SW480 (cell line): ENCODE measurements at regions not wholly inside any gene's neighbourhood (a gene's known extent, or its start where the extent isn't known, plus 50 kb on each side); places are given as distances from the start of the nearest gene placed in this dataset.
"Not testable (repeated sequence)": the region's sequence is repeated elsewhere in the genome, so short reads cannot be mapped to it uniquely, and the experiment has no call there.

ENCODE experiments used
- DNase-seq: peaks from one replicate; pipeline ENCODE4 v3.0.0-alpha.2; 2016; ENCODE audit warnings: low spot score

DNA sequence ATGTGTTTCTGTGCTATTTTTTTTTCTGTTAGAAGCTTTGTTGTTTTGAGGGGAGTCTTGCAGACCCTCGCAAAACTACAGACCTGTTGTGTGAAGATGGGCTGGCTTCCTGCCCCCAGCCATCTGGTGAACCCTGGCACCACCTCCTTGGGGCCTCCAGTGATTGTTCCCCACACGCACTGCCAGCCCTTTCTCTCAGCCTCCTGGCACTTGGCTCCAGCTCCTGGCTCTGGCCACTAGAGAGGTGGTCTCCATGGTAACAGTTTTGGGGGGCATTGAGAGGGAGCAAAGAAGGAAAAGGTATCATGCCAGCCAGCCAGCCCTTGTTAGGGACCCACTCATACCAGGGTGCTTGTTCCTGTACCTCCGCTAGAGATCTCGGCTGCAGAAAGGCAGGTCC, 176.4 kb upstream of the RPH3A start:
- DNase-seq = no peak

DNA sequence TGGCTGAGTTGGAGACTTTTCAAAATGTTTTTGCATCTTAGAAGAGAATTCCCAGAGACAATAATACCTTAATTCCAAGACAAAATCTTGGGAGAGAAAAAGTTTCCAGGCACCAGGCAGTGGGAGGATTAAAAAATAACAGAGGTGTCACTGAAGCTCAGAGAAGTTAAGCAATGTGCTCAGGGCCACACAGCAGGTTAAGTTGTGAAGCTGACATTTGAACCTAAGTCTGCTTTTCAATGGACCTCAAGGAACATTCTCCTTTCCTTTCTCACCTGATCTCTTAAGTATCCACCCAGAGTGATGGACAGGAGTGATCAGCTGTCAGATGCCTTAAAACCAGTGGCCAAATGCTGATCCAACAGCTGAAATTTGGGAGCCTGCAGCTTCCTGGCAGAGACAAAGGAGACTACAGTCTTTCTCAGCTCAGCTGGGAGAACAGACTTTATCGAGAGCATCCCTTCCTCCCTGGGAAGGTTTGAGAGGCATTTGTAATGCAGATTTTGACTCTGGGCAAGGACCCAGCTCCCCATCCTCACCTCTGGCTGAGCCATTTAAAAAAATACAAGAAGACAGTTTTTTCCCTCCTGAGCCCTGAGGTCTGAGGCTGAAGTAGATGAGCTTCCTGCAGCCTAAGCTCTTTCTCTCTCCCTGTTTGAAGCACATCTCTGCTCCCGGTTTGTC, 174.9 kb upstream of the RPH3A start:
- no peak for DNase-seq

DNA sequence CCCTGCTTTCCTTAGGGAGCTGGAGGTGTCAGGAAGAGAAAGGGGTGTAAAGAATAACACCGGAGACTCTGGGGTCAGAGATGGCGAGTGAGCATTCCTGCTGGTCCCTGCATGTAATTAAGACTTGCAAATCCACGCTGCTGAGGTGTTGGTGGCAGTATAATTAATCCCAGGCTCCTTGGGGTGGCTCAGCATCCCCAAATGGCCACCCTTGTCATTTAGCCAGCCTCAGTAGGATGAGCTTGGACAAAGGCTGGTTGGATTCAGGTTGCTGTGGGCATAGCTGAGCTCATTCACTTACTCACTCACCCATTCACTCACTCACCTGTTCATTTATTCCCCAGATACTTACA, 174.4 kb upstream of the RPH3A start:
- no peak for DNase-seq

DNA sequence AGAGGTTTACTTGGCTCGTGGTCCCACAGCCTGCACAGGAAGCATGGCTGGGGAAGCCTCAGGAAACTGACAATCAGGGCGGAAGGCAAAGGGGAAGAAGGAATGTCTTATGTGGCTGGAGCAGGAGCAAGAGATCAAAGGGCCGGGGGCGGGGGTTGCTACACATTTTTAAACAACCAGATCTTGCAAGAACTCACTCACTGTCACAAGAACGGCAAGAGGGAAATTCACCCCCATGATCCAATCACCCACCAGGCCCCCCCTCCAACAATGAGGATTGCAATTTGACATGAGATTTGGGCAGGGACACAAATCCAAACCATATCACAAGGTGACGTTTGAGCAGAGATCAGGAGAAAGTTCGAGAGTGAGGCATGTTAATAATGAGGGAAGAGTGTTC, 163.7 kb upstream of the RPH3A start:
- no peak for DNase-seq

DNA sequence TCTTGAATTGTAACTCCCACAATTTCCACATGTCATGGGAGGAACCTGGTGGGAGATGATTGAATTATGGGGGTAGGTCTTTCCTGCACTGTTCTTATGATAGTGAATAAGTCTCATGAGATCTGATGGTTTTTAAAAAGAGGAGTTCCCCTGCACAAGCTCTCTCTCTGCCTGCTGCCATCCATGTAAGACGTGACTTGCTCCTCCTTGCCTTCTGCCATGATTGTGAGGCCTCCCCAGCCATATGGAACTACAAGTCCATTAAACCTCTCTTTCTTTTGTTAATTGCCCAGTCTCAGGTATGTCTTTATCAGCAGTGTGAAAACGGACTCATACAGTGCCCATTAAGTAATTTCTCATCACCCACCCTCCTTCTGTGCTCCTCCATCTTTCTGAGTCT, 159.6 kb upstream of the RPH3A start:
- not testable (repeated sequence) for DNase-seq

DNA sequence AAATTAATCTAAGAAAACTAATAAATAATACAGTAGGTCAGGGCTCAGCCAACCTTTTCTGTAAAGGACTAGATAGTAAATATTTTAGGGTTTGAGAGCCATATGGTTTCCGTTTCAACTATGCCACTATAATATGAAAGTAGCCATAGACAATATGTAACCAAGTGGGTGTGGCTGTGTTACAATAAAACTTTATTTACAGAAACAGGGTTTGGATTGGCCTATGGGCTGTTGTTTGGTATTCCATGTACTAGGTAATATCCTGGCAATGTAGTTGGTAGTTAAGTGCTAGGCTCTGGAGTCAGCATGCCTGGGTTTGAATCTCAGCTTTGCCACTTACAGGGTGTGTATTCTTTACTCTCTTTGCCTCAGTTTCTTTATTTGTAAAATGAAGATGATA, 156.5 kb upstream of the RPH3A start:
- DNase-seq = no peak

DNA sequence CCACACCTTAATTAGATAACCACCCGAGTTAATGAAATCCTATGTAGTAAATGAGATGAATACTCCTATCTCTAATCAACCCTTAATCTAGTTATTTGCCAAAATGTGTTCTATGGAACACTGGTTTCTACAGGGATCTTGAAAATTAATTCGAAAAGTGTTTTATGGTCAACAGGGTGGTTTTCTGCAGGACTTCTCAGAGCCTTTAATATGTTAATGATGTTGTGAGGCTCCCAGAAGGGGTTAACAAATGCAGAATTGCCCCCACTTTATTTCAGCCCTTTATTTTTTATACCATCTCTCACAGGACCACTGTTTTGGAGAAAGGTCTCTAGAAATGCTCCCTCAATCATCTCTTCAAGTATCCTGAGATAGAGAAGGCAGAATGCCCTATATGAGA, 153.1 kb upstream of the RPH3A start:
- no peak for DNase-seq

DNA sequence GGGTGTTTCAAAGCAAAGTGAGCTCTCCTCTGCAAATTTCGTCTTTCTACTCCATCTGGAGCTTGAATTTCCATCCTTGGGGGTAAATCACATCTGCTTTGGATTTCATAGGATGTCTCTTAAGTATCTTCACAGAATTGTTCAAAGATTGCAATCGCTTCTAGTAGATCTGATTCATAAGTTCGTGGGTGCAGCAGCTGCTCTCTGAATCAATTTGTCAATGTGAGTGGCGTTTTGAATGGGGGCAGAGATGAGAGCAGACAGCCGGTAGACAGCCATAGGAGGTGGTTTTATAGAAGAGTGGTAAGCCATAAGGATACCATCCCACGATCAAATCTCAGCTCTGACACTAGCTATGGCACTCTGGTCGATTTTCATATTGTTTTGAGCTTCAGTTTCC, 146.0 kb upstream of the RPH3A start:
- DNase-seq = no peak

DNA sequence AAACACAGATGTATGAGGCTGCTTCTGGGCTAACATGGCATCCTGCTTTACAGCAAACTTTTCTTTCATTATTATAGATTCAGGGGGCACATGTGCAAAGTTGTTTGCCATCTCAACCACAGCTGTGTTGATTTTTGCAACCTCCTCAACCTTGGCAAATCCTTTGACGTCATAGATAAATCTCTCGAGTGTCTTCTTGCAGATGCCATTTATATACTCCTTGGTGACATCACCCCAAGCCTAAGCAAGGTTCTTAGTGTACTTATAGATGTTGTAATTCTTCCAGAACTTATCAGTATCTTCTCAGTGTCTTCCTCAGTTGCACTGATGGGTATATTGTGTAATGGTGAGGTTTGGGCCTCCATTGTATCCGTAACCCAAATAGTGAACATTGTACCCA, 135.4 kb upstream of the RPH3A start:
- no peak for DNase-seq

DNA sequence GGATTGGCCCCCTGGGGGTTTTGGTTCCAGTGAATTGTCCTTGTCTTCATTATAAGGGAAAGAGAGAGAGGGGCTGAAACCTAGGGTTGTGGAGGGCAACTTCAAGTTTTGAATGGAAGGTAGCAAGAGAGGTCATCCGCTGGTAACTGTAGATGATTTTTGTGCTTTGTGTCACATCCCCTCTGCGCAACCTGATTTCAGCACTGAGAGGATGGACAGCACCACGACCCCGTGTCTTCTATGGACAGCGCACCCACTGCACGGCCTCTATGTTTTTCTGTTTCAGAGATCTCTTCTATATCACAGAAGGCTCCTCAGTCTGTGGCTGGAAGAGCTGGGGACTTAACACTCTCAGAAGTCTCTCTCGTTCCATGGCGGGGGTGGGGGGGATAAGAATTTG, 127.0 kb upstream of the RPH3A start:
- DNase-seq = no peak

DNA sequence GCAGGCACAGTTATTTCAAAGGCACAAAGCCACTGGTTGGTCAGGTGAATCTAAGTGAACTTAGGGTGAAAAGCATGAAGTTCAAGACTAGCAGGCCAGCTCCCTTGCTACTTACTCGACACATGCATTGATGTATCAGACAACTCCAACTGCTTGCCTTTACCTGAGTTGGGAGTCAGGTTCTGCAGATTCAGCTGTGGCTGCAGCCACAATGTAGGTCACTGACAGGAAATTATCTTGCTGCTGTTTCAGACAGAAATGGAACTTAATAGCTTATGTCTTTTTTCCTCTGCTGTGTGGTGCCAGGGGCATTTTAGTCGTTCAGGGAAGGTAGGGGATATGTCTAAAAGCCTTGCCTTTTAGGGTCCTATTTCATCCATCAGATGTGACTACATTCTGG, 125.6 kb upstream of the RPH3A start:
- DNase-seq = no peak

DNA sequence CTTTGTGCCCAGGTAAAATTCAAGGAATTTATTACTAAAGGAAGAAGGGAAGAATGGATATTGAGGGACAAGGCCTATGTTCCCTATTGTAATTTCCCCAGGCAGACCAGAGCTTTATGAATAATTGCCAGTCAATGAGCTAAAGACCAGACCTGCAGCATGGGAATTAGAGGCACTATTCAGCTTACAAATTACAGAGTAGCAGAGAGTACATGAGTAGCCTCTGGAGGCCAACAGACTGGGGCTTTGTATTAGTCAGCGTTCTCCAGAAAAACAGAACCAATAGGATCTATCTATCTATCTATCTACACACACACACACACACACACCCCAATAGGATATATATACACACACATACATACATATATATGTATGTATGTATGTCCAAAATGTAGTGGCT, 120.0 kb upstream of the RPH3A start:
- DNase-seq = no peak

DNA sequence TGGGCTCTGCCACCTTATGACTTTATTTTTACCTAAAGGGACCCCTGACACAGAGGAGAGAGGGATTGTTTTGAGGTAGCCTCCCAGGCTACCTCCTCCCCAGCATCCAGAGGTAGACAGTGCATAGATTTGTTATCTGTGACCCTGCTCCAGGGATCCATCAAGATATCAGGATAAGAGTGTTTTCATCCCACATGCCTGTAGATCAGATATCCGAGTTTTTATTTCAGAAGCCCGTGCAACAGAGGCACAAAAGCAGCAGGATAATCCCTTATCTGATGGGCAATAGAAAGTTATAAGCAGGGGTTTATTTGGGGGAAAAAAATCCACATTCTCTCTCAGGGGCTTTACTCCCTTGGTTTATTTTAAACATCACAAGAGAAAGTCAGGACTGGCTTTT, 117.0 kb upstream of the RPH3A start:
- no peak for DNase-seq

DNA sequence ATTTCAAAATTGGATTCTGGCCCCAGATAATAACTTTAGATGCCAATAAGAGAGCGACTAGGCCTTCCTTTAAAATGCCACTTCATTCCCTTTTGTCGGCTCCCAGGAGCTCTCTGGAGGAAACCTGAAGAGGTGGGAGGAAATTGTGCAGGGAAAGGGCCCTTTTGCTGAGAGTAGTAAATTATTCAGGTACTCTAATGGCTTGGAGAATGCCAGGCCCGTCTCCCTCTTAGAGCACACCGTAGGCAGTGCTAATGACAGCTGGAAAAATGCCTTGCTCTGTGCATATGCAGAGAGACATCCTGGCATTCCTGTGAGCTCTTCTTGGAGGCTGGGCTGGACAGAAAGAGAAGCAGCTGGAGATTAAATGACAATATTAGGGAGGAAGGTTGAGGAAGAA, 115.0 kb upstream of the RPH3A start:
- no peak for DNase-seq

DNA sequence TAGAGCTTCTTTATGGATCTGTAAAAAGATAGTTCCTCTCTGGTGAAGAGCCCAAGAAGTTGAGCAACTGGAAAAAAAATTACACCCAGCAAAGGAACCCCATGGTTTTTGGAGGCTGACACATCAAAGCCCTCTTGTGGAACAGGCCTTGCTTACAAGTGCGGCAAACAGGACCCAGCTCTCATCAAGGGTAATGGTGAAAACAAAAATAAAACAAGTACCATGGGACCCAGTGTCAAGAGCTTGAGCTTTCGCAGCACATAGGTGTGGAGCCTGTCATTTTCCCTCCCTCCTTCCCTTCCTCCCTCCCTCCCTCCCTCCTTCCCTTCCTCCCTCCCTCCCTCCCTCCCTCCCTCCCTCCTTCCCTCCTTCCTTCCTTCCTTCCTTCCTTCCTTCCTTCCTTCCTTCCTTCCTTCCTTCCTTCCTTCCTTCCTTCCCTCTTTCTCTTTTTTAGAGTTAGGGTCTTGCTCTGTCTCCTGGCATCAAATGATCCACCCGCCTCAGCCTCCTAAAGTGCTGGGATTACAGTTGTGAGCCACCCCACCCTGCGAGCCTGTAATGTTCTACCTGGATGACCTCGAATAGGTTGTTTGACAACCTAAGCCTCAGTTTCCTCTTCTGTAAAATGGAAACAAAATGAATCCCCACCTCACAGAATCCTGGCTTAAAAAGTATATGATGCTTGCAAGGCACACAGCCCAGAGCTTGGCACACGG, 114.3 kb upstream of the RPH3A start:
- DNase-seq = no peak

DNA sequence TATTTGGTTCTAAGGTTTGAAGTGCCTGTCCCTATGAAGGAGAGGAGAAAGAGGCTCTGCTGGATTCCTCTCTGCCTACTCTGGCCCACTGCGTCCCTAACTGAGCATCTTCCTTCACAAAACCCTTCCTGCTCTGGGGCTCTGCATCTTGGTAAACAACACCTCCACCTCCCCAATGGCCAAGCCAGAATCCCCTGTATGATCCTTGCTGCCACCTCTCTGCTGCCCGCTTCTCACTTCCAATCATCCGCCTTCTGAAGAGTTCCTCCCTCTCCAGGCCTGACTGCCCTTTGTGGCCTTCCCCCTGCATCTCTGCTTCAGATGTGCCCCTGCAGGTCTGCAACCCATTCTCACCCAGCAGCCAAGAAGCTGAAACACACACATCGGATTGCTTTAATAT, 110.6 kb upstream of the RPH3A start:
- DNase-seq = no peak

DNA sequence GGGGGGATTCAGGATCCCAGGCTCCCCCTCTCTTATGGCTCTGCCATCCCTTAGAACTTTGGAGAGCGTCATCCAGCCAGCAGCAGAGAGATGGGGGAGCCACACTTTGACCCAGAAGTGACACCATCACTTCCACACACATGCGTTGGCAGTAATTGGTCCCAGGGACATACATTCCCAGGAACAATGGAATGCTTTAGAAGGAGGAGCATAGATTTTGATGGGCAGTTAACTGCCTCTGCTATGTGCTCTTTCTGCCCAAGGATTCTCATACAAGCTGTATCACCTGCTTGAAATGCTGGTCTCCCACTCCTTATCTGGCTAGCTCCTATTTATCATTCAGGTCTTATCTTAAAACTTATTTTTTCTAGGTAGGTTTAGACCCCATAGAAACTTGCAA, 109.0 kb upstream of the RPH3A start:
- no peak for DNase-seq

DNA sequence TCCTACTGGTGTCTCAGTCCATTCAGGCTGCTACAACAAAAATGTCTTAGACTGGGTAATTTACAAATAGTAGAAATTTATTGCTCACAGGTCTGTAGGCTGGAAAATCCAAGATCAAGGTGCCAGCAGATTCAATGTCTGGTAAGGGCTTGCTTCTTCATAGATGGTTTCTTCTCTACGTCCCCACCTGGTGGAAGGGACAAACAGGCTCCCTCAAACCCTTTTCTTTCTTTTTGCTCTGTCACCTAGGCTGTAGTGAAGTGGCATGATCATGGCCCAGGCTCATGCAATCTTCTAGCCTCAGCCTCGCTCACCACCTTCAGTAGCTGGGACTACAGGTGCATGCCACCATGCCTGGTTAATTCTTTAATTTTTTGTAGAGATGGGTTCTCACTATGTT, 106.8 kb upstream of the RPH3A start:
- no peak for DNase-seq

DNA sequence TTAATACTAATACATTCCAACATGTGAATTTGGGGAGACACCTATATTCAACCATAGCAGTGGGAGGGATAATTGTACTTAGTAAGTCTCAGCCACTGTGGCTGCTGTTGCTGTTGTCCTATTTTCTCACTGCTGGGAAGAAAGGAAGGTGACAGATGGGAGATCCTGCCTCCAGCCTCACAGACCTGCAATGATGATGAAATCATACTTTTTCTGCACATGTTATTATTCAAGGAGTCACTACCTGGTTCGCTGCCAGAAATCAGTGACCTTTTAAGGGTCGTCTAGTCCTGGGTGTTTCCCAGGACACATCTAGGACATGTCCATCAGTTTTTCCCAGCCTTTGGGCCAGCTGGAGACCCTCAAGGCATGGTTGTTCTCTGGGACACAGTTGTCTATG, 106.2 kb upstream of the RPH3A start:
- DNase-seq = no peak

DNA sequence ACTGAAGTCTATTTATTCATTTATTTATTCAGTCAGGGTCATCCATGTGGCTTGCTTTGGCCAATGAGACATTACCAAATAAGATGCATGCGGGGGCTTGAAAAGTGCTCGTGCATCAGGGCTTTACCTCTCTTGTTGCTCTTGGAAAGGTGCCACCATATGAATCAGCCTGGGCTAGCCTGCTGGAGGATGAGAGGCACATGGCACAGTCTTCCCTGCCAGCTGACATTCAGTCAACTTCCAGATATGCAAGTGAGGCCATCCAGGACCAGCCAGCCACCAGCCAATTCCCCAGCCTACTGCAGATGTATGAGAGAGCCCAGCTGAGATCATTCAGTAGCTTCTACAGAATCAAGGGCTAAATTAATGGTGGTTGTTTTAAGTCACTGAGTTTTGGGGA, 105.2 kb upstream of the RPH3A start:
- no peak for DNase-seq

DNA sequence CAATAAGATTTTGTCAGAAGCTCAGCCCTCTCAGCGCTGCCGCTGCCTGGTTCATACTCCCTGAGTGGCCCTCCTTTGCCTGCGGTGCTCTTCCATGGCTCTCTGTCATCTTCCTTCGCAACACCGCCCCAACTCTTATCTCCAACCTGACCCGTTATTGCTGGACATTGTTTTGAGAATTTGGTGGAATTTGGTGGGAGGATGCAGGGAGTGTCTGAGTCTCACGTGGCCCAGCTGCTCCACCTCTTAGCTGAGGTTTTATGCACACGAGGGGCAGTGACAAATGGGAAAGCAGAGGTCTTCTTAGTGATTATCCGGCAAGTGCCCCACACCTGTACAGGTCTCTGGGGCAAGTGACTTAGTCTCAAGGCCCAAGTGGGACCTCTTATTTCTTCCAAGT, 97.5 kb upstream of the RPH3A start:
- DNase-seq = no peak

DNA sequence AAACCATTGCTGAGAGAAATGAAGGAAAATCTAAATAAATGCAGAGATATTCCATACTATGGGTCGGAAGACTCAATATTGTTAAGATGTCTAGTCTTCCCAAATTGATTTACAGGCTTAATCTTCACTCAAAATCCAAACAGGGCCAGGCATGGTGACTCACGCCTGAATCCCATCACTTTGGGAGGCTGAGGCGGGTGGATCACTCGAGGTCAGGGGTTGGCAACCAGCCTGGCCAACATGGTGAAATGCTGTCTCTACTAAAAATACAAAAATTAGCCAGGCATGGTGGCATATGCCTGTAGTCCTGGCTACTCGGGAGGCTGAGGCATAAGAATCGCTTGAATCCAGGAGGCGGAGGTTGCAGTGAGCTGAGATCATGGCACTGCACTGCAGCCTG, 94.1 kb upstream of the RPH3A start:
- DNase-seq = not testable (repeated sequence)

DNA sequence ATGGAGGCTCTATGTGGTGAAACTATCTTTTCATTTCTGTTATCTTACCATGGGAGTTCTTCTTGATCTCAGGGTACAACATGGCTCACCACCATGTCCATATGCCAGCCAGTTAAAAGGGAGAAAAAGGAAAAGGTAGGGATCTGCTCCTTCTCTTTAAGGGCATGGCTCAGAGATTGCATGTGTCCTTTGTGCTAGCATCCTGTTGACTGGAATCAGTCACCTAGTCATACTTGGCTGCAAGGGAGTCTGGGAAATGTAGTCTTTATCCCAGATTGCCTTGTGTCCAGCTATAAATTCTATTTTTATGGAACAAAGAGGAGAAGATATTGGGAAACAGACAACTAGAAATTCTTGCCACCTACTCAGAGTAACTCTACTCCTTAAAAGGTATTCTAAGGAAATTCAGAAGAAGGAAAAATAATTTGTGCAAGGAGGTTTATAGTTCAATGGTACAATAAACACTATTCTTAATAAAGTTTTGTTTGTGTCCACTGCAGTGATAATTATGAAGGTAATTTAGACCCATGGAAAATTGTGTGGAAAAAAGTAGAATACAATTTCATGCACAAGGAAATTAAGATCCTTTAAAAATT, 86.4 kb upstream of the RPH3A start:
- DNase-seq = peak; percentile 11

DNA sequence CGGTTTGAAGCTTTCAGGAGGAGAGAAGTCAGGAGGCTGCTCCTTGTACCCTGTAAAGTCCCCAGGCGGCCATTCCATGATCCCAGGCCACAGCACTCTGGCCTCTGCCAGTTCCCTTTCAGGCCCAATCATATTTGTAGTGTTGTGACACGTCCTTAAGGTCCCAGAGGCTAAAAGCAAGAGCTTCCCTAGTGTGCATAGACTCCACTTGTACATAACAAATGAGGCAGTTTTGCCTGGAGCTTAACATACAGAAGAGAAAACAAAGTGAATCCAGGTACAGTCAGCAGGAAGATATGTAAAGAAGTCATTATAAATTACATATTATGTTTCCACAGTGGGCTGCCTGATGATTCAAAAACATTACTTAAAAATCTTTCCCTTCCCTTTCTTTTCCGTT, 81.1 kb upstream of the RPH3A start:
- DNase-seq = no peak
